HG03469 (cell line): ENCODE measurements at regions not wholly inside any gene's neighbourhood (a gene's known extent, or its start where the extent isn't known, plus 50 kb on each side); places are given as distances from the start of the nearest gene placed in this dataset.
"Not testable (repeated sequence)": the region's sequence is repeated elsewhere in the genome, so short reads cannot be mapped to it uniquely, and the experiment has no call there.

Experiments used
- ATAC-seq: cut with Tn5 transposase; IDR thresholded peaks from one replicate; pipeline ENCODE4 v1.9.1; 2021; ENCODE audit warnings: mild to moderate bottlenecking, moderate library complexity, moderate number of reproducible peaks; ENCODE audit not compliant: unreplicated experiment

- ATAC-seq = no peak
Observed at GRCh38 chr3:81198216-81198615, 563.2 kb downstream of the GBE1 start.

DNA sequence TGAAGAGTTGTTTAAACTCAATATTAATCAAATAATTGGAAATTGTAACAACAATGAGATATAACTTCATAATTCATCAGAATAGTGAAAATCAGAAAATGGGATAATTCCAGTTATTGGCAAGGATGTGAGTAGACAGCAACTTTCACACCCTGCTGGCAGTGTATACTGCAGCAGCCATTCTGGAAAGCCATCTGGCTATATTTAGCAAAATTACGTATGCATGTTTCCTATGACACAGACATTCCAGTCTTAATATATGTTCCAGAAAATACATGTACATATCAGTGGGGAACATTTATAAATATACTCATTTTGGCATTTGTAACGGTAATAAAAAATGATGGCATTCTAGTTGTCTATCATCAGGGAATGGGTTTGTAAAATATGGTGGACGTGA is 564.1 kb downstream of the GBE1 start:
- ATAC-seq = no peak

DNA sequence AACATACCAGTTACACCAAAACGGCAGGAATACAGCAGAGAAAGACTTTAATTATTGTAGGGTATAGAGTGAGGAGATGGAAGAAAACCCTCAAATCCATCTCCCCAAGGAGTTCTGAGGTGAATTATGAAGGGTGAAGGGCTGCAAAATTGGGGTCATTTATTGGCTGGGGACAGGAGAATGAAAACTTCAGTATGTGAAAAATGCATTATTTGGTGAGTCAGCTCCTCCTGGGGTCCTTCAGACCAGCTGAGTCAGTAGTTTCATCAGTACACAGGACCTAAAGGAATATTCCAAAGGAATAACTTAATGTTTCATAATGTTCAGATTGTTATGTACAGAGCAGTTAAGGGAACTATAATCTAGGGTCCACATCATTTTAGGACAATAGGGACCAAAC is 566.0 kb downstream of the GBE1 start:
- ATAC-seq = no peak

DNA sequence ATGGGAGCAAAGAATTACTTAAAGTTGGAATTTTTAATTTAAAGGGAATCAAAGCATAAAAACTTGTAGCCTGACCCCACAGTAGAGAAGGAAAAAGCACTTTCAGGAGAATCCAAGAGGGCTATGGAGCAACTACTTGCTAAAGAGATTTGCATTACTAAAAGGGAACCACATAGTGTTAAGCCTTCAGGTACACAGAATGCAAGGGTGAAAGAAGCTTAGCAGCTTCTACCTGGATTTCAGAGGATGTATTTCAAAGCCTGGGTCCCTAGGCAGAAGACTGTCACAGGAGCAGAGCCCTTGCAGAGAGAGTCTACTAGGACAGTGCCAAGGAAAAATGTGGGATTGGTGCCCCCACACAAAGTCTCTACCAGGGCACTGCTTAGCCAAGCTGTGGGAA is 575.0 kb downstream of the GBE1 start:
- no peak for ATAC-seq

DNA sequence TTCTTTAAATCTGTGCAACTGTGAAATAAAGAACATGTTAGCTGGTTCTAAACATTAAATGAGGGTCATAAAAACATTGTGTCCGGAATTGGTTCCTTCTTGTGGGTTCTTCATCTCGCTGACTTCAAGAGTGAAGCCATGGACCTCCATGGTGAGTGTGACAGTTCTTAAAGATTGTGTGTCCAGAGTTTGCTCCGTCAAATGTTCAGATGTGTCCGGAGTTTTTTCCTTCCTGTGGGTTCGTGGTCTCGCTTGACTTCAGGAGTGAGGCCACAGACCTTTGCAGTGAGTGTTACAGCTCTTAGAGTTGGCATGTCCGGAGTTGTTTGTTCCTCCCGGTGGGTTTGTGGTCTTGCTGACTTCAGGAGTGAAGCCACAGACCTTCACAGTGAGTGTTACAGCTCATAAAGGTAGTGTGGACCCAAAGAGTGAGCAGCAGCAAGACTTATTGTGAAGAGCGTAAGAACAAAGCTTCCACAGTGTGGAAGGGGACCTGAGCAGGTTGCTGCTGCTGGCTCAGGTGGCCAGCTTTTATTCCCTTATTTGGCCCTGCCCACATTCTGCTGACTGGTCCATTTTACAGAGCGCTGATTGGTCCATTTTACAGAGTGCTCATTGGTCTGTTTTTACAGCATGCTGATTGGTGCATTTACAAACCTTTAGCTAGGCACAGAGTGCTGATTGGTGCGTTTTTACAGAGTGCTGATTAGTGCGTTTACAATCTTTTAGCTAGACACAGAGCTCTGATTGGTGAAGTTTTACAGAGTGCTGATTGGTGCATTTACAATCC is 579.2 kb downstream of the GBE1 start:
- not testable (repeated sequence) for ATAC-seq

DNA sequence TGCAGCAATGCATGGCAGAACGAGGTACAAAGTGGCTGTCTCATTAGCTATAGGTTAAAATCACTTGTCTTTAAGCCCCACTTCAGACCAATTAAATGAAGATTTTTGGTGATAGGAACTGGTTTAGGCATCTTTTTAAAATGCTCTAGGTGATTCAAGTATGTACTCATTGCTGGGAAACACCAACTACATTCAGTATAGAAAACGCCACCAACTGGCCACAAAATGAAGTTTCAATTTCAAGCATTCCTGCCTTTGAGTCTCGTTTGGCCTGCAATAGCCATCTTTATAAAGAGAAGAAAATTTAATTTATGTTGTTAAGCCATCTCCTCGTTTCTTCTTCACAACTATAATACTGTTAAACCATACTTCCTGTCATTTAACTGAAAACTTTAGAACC is 587.9 kb downstream of the GBE1 start:
- ATAC-seq = no peak

GRCh38 chr3:81170298-81170697 is 591.1 kb downstream of the GBE1 start:
- no peak for ATAC-seq

GRCh38 chr3:81164806-81165205 is 596.6 kb downstream of the GBE1 start:
- ATAC-seq = no peak

GRCh38 chr3:81161851-81162250 is 599.6 kb downstream of the GBE1 start:
- ATAC-seq = no peak

DNA sequence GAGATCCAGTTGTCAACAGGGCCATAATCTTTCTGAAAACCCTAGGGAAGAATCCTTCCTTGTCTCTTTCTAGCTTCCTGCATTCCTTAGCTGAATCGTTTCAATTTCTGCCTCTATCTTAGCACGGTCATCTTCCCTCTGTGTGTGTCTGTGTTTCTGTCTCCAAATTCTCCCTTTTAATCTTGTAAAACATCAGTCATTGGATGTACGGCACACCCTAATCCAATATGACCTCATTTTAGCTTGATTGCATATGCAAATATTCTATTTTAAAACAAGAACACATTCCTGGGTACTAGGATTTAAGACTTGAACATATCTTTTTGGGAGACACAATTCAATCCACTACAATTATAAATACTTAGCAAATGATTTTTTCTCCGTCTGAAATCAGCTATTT is 600.3 kb downstream of the GBE1 start:
- ATAC-seq = no peak

DNA sequence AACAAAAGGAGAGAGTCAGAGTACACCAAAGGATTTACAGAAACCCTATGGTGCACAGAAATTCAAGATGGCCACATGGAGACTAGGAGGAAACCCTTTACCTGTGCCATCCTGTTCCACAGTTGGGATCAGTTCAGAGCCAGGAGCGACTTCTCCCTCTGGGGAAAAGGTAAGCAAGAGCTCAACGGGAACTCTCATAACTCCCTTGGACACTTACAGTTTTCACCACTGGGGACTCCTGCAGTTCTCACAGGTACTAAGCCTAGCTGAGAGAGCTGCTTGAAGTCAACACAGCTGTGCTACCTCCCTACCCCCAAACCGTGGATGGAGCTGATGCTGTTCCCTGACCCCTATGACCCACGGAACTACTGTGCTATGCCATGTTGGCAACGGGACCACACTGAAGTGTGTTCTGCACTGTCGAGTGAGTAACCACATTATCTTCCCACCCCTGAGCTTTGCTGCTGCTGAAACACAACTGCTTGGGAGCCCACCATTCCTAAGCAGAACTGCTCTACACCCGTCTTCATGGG is 606.8 kb downstream of the GBE1 start:
- no peak for ATAC-seq

GRCh38 chr3:81152156-81152555 is 609.3 kb downstream of the GBE1 start:
- no peak for ATAC-seq

GRCh38 chr3:81132995-81133394 is 628.5 kb downstream of the GBE1 start:
- ATAC-seq = no peak

- ATAC-seq = no peak
Observed at GRCh38 chr3:81105789-81106488, 655.5 kb downstream of the GBE1 start.

DNA sequence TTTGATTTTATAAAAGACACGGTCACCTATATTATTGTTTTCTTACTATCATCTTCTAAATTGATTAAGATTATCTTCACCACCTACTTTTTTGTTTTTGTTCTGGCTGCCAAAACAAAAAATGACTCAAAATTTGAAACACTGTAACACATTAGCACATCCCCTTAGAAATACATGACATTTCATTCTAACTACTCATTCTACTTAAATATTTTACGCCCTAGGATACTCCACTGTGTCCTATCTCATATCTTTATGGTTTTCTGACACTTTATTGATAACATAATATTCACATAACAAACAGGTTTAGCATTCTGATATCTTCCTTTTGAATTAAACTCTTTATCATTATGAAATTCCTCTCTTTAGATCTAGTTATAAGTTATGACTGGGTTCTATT is 656.2 kb downstream of the GBE1 start:
- ATAC-seq = no peak

DNA sequence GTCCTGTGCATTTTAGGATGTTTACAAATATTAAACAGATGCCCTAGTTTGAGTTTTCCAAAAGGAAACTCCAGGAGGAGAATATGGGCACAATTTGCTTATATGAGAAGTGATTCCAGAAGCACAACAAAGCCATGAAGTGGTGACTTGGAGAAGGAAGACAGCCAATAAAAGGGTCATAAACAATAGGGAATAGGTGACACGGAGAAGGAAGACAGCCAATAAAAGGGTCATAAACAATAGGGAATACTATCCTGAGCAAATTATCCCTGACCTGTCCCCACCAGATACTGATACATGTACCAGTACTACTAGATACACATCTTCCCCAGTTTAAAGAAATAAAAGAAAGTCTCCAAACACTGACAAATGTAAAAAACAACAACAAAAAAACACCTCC is 663.6 kb downstream of the GBE1 start:
- no peak for ATAC-seq

- no peak for ATAC-seq
Observed at GRCh38 chr3:81095956-81096355, 665.5 kb downstream of the GBE1 start.

- no peak for ATAC-seq
Observed at GRCh38 chr3:81094986-81095385, 666.5 kb downstream of the GBE1 start.

GRCh38 chr3:81087607-81088006 is 673.8 kb downstream of the GBE1 start:
- ATAC-seq = no peak

DNA sequence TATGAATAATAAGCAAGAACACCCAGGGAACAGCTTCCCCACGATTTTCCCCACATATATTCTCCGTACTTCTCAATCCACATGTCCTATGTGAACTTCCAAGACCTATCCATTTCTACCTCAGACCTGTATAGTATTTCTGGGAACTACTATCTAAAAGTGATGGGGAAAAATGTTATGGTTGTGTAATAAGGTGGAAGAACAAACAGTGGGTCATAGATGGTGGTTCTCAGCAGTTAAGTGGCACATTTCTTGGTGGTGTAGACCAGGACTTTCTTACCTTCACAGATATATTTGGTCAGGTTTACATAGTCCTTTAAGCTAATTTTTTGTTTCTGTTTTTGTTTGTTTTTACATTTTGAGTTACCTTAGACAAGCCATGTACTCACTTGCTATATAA is 675.1 kb downstream of the GBE1 start:
- no peak for ATAC-seq

GRCh38 chr3:81080608-81081007 is 680.8 kb downstream of the GBE1 start:
- no peak for ATAC-seq

- ATAC-seq = no peak
Observed at GRCh38 chr3:81072591-81072990, 688.9 kb downstream of the GBE1 start.
